AG09309 (cell line): ENCODE measurements at regions not wholly inside any gene's neighbourhood (a gene's known extent, or its start where the extent isn't known, plus 50 kb on each side); places are given as distances from the start of the nearest gene placed in this dataset.

Source experiments
- DNase-seq: peaks from one replicate; pipeline ENCODE4 v3.0.0-alpha.2; 2010; ENCODE audit warnings: low read depth
- H3K4me3 ChIP-seq: 2 replicates; pipeline ENCODE4 v1.5.1; 2011; ENCODE audit warnings: mild to moderate bottlenecking, low read depth, low read length, moderate library complexity; ENCODE audit not compliant: control insufficient read depth
- CTCF ChIP-seq: IDR thresholded peaks from 2 replicates; pipeline ENCODE4 v1.5.1; 2011; ENCODE audit warnings: mild to moderate bottlenecking, low read depth, low read length, inconsistent platforms; ENCODE audit not compliant: insufficient read depth, control insufficient read depth; ENCODE audit errors: missing control alignments

GRCh38 chr3:88586121-88586640 is 436.4 kb downstream of the C3orf38 start:
- H3K4me3 ChIP-seq: no peak overlapping the region
- no peak for DNase-seq
- no peak for TF ChIP-seq CTCF

GRCh38 chr3:88589138-88589537 is 439.4 kb downstream of the C3orf38 start:
- no peak overlapping the region for H3K4me3 ChIP-seq
- no peak for DNase-seq
- no peak for TF ChIP-seq CTCF

GRCh38 chr3:88595026-88595425 is 445.3 kb downstream of the C3orf38 start:
- no peak for DNase-seq
- TF ChIP-seq CTCF: no peak
- H3K4me3 ChIP-seq: no peak overlapping the region

- no peak overlapping the region for H3K4me3 ChIP-seq
- DNase-seq: no peak
- TF ChIP-seq CTCF: no peak
These were observed 446.7 kb downstream of the C3orf38 start for GRCh38 chr3:88596451-88596850.

- no peak for TF ChIP-seq CTCF
- DNase-seq: no peak
- H3K4me3 ChIP-seq: no peak overlapping the region
These were observed 461.1 kb downstream of the C3orf38 start for GRCh38 chr3:88610820-88611219.

- no peak for TF ChIP-seq CTCF
- no peak for DNase-seq
- no peak overlapping the region for H3K4me3 ChIP-seq
These were observed 462.1 kb downstream of the C3orf38 start for GRCh38 chr3:88611826-88612326.

- no peak for TF ChIP-seq CTCF
- H3K4me3 ChIP-seq: no peak overlapping the region
- no peak for DNase-seq
These were observed 466.7 kb downstream of the C3orf38 start for GRCh38 chr3:88616413-88616812.
